Mucosa of descending colon (tissue), 3 donors: ENCODE measurements at regions not wholly inside any gene's neighbourhood (a gene's known extent, or its start where the extent isn't known, plus 50 kb on each side); places are given as distances from the start of the nearest gene placed in this dataset.
A peak's percentile ranks its signal among the peaks of the same experiment; 100 is the strongest.

Experiments used
- ATAC-seq: fragments of 200-7000 bp; cut with Tn5 transposase; one replicate; pipeline ENCODE4 v1.9.1; 2020; ENCODE audit warnings: mild to moderate bottlenecking, moderate library complexity
- DNase-seq, 3 donors: peaks; one replicate each; pipeline ENCODE4 v3.0.0-alpha.2; 2020
- H3K36me3 ChIP-seq: fragments of 200-600 bp; one replicate; pipeline ENCODE4 v1.8.0; 2021; ENCODE audit warnings: low read depth, mild to moderate bottlenecking
- H3K4me1 ChIP-seq: fragments of 200-600 bp; one replicate; pipeline ENCODE4 v1.8.0; 2021; ENCODE audit warnings: low read depth, mild to moderate bottlenecking
- H3K4me3 ChIP-seq: fragments of 200-600 bp; one replicate; pipeline ENCODE4 v1.8.0; 2021; ENCODE audit warnings: mild to moderate bottlenecking
- H3K9me3 ChIP-seq: fragments of 200-600 bp; one replicate; pipeline ENCODE4 v1.8.0; 2021; ENCODE audit warnings: mild to moderate bottlenecking
- intact Hi-C, 2 donors: fragments of 100-400 bp; cut with DNase I in 1 of 2; cut with micrococcal nuclease in 1 of 2; formaldehyde crosslinking; loops; one replicate each; pipeline versions ENCODE4 v1.11.0 to v1.11.1; 2022; cut with DNase I, micrococcal nuclease
- TF ChIP-seq, protein P1 (sequence below): fragments of 200-600 bp; IDR thresholded peaks from one replicate; pipeline ENCODE4 v1.8.0; 2022; ENCODE audit warnings: antibody characterized with exemption, mild to moderate bottlenecking
- donor health status: DM: no; HTN: no; CAD: no; lungs with moderate emphysema.
- donor health status: DM: no; HTN: no; CAD: no.
- donor health status: DM: no; HTN: yes; CAD: no.

DNA sequence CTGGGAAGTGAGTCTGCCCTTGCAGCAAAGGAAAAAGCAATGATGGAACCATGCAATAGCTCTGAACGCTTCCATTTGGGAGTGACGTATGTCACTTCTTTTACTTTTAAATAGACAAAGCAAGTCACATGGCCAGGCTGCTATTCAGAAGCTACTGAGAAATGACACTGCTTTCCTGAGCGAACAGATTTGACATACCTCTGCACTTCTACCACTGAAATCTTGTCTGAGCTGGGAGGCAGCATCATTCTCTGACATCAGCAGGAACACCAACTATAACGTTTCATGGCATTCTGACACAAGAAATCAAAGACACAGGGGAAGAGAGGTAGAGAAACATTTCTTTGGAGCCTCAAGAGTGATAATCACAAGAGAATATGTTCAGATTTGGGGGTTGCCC, 271.1 kb downstream of the SNX13 start:
- no peak for ATAC-seq

DNA sequence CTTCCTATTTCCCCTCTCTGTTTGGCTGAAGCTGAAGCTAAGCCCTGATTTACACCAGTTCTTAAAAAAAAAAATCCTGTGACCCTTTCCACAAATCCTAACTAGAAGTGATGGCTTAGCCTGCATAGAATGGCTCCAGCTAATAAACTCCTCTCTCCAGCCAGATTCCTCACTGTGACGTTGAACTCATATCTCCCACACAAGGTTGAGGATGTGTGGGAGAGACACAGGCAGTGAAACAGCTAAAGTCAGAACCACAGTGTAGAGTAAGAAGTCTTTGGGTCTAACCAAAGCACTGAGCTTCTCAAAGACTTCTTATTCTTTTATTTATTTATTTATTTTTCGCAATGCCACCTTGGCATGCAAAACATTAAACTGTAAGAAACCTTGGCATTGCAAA, 268.3 kb downstream of the SNX13 start:
- Histone ChIP-seq H3K9me3 (no peaks in the 10 kb centered on the region), H3K4me3 (no peak overlapping the region), H3K4me1 (no peaks in the 10 kb centered on the region), H3K36me3 (no peaks in the 10 kb centered on the region)
- TF ChIP-seq, protein P1, sequence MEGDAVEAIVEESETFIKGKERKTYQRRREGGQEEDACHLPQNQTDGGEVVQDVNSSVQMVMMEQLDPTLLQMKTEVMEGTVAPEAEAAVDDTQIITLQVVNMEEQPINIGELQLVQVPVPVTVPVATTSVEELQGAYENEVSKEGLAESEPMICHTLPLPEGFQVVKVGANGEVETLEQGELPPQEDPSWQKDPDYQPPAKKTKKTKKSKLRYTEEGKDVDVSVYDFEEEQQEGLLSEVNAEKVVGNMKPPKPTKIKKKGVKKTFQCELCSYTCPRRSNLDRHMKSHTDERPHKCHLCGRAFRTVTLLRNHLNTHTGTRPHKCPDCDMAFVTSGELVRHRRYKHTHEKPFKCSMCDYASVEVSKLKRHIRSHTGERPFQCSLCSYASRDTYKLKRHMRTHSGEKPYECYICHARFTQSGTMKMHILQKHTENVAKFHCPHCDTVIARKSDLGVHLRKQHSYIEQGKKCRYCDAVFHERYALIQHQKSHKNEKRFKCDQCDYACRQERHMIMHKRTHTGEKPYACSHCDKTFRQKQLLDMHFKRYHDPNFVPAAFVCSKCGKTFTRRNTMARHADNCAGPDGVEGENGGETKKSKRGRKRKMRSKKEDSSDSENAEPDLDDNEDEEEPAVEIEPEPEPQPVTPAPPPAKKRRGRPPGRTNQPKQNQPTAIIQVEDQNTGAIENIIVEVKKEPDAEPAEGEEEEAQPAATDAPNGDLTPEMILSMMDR: no peak
- ATAC-seq: no peak
- intact Hi-C loops: no loop called here
- no peak for DNase-seq

More for the DNA sequence above, 271.1 kb downstream of the SNX13 start:
- intact Hi-C loops: no loop called here
- DNase-seq: no peak
- TF ChIP-seq, protein P1: no peak
- Histone ChIP-seq H3K36me3 (no peaks in the 10 kb centered on the region), H3K4me1 (no peaks in the 10 kb centered on the region), H3K4me3 (no peak overlapping the region), H3K9me3 (no peaks in the 10 kb centered on the region)

- Histone ChIP-seq H3K36me3 (no peaks in the 10 kb centered on the region), H3K9me3 (no peaks in the 10 kb centered on the region), H3K4me1 (no peaks in the 10 kb centered on the region), H3K4me3 (no peak overlapping the region)
- intact Hi-C loops: no loop called here
- no peak for ATAC-seq
- DNase-seq: no peak
- TF ChIP-seq, protein P1: no peak
Measured at GRCh38 chr7:17672783-17673182, 267.5 kb downstream of the SNX13 start.

DNA sequence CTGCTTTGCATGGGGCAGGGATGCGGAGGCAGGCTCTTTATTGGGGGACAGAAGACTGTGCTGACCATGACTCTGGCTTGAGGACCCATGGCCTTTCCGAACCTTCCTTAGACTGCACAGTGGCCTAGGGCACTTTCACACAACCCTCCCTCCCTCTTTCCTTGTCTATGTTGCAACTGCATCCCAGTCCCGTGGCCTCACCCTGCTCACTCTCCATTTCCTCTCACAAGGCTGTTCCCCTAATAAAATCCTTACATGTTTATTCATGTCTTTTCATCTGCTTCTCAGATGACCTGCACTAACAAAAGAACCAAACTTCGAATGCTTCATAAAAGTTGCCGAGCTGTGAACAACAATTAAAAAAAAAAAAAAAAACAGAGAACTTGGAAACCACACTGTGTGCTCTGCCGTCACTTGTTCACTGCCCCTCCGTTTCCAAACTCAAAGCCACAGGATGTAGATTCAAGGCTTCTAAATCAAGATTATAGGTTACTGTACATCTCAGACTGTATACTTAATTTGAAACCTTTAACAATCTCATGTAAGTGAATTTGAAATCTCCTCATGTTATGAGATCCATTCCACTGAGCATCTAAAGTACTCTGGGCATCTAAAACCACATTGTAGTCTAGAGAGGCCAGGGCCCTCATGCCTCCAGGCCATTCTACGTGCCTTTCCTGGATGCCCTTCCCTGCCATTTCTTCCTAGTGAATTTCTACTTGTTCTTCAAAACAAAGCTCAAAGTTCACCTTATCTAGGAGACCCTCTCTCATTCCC, 265.9 kb downstream of the SNX13 start:
- peak in 1 of 3 donors; percentile 10 for DNase-seq
- Histone ChIP-seq H3K36me3 (no peaks in the 10 kb centered on the region), H3K4me1 (no peaks in the 10 kb centered on the region), H3K9me3 (no peaks in the 10 kb centered on the region), H3K4me3 (no peak overlapping the region)
- TF ChIP-seq, protein P1: no peak
- intact Hi-C loops: no loop called here
- ATAC-seq: no peak

DNA sequence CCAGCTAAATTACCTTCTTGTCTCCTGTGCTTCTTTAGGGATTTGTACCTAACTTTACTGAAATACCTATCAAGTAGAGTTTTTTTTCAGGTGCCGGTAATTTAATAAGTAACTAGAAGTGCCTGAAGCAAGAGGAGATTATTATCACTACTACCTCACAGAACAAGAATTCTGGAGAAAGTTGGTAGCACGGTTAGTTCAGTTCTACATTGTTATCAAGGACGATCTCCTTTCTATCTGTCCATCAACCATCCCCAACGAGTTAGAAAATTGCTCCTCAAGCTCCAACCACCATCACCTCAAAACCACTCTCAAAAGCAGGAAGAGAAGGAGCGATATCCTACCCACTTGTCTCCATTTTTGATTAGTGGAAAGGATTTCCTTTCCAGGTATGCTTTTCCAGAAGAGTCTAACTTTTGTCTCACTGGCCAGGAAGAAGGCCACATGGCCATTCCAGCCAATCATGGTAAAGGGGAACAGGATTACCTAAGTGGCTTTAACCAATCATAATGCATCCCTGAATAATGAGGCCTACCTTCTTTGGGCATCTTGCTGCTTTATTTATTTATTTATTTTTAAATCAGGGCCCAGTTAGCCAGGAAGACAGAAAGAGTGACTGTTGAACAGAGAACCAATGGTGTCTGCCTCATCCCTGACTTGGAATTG, 265.2 kb downstream of the SNX13 start:
- DNase-seq: no peak
- no peaks in the 10 kb centered on the region for H3K4me1 ChIP-seq

More for the DNA sequence above, 265.2 kb downstream of the SNX13 start:
- intact Hi-C loops: no loop called here
- no peak overlapping the region for H3K4me3 ChIP-seq
- no peaks in the 10 kb centered on the region for H3K9me3 ChIP-seq
- TF ChIP-seq, protein P1: no peak
- H3K36me3 ChIP-seq: no peaks in the 10 kb centered on the region
- no peak for ATAC-seq
